Adrenal gland (tissue), 5 donors: ENCODE measurements at regions not wholly inside any gene's neighbourhood (a gene's known extent, or its start where the extent isn't known, plus 50 kb on each side); places are given as distances from the start of the nearest gene placed in this dataset.

Source experiments
- POLR2A ChIP-seq, 2 donors: fragments of 450-650 bp; IDR thresholded peaks; one replicate each; pipeline ENCODE4 v1.6.1; 2017; ENCODE audit warnings: antibody characterized with exemption in 2 of 2, mild to moderate bottlenecking in 2 of 2, moderate library complexity in 1 of 2
- TF ChIP-seq, protein P1 (sequence below), 6 experiments: fragments of 450-650 bp in 4 of 6; fragments of 200-600 bp in 2 of 6; sonication (generic) in 1 of 6; IDR thresholded peaks; 1 replicate in 5 of 6; 2 replicates in 1 of 6; pipeline versions ENCODE4 v1.5.1 to v1.8.0; 2016 to 2021; ENCODE audit warnings: antibody characterized with exemption in 6 of 6, mild to moderate bottlenecking in 2 of 6, moderate library complexity in 1 of 6
- donor health status: DM: no; HTN: no; CAD: no.

DNA sequence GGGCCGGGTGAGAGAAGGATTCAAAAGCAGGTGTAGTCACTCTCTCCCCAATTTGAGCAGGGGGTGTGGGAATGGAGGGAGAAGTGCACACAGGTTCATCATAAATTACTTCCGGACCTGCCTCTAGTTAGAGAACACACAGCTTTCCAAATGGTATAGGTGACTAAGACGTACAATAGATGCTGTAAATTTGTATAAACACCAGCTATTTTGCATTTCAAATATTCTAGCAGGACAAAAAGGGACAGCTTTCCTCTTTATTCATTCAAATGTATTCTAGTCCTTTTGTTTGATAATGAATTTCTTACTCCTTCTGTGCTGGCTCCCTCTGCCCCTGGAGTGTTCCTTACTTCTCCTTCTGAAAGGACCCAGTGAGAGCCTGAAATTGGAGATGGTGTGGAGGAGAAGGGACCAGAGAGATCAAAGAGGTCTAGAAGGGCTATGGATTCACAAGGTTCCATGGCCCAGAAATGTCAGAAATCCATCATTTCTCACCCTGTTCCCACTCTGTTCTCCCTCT is 53.2 kb upstream of the SH3BP4 start:
- TF ChIP-seq, protein P1, sequence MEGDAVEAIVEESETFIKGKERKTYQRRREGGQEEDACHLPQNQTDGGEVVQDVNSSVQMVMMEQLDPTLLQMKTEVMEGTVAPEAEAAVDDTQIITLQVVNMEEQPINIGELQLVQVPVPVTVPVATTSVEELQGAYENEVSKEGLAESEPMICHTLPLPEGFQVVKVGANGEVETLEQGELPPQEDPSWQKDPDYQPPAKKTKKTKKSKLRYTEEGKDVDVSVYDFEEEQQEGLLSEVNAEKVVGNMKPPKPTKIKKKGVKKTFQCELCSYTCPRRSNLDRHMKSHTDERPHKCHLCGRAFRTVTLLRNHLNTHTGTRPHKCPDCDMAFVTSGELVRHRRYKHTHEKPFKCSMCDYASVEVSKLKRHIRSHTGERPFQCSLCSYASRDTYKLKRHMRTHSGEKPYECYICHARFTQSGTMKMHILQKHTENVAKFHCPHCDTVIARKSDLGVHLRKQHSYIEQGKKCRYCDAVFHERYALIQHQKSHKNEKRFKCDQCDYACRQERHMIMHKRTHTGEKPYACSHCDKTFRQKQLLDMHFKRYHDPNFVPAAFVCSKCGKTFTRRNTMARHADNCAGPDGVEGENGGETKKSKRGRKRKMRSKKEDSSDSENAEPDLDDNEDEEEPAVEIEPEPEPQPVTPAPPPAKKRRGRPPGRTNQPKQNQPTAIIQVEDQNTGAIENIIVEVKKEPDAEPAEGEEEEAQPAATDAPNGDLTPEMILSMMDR (IDR thresholded peaks at IDR 0.05) = no peak
- no peak for TF ChIP-seq POLR2A (IDR thresholded peaks at IDR 0.05)
